ENCODE measurements at regions not wholly inside any gene's neighbourhood (a gene's known extent, or its start where the extent isn't known, plus 50 kb on each side); places are given as distances from the start of the nearest gene placed in this dataset.
A peak's percentile ranks its signal among the peaks of the same experiment; 100 is the strongest.

GRCh38 chr1:55358581-55358980, 143.4 kb upstream of the USP24 start:
- TF ChIP-seq CTCF (IDR thresholded peaks at IDR 0.05; ENCODE audit: insufficient read depth, low read length) = no peak
- peak; percentile 28 for DNase-seq (ENCODE audit: low read depth)
- H3K4me3 ChIP-seq (ENCODE audit: low read depth, low read length) = no peak overlapping the region

- no peak overlapping the region for H3K4me3 ChIP-seq (ENCODE audit: low read depth, low read length)
- DNase-seq (ENCODE audit: low read depth) = no peak
- TF ChIP-seq CTCF (IDR thresholded peaks at IDR 0.05; ENCODE audit: insufficient read depth, low read length) = no peak
Observed at GRCh38 chr1:55355549-55355948, 140.4 kb upstream of the USP24 start.

- no peak overlapping the region for H3K4me3 ChIP-seq (ENCODE audit: low read depth, low read length)
- DNase-seq (ENCODE audit: low read depth) = no peak
- TF ChIP-seq CTCF (IDR thresholded peaks at IDR 0.05; ENCODE audit: insufficient read depth, low read length) = no peak
Observed at GRCh38 chr1:55353707-55354620, 138.8 kb upstream of the USP24 start.

- DNase-seq (ENCODE audit: low read depth) = no peak
- TF ChIP-seq CTCF (IDR thresholded peaks at IDR 0.05; ENCODE audit: insufficient read depth, low read length) = no peak
- no peak overlapping the region for H3K4me3 ChIP-seq (ENCODE audit: low read depth, low read length)
Observed at GRCh38 chr1:55352811-55353180, 137.6 kb upstream of the USP24 start.

- no peak for DNase-seq (ENCODE audit: low read depth)
- no peak for TF ChIP-seq CTCF (IDR thresholded peaks at IDR 0.05; ENCODE audit: insufficient read depth, low read length)
- H3K4me3 ChIP-seq (ENCODE audit: low read depth, low read length) = no peak overlapping the region
Observed at GRCh38 chr1:55352080-55352810, 137.1 kb upstream of the USP24 start.

- H3K4me3 ChIP-seq (ENCODE audit: low read depth, low read length) = no peak overlapping the region
- no peak for TF ChIP-seq CTCF (IDR thresholded peaks at IDR 0.05; ENCODE audit: insufficient read depth, low read length)
- DNase-seq (ENCODE audit: low read depth) = no peak
Observed at GRCh38 chr1:55348356-55348755, 133.2 kb upstream of the USP24 start.
